Renal cortical epithelial cell (primary cell): ENCODE measurements at regions not wholly inside any gene's neighbourhood (a gene's known extent, or its start where the extent isn't known, plus 50 kb on each side); places are given as distances from the start of the nearest gene placed in this dataset.

Experiments
- DNase-seq: peaks from one replicate; pipeline ENCODE4 v3.0.0-alpha.2; 2011; ENCODE audit warnings: low read depth

DNA sequence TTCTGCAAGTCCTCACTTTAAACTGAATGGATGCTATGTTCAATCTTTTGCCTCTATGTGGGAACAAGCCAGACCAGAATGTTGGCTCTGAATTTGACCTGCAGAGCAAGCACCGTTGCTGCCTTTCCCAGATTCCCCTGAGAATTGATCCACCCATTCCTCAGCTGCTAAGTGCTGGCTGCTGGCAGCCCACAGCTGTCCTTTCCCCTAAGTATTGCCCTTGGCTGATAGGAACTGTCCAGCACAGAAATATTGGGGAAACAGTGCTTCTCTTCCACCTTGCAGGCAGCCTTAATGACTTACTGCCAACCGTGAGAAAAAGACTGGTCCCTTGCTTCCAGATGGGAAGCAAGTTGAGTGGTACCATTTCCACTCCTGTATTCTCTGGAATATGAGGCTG, 475.9 kb downstream of the PDHA2 start:
- DNase-seq = peak; percentile 16

DNA sequence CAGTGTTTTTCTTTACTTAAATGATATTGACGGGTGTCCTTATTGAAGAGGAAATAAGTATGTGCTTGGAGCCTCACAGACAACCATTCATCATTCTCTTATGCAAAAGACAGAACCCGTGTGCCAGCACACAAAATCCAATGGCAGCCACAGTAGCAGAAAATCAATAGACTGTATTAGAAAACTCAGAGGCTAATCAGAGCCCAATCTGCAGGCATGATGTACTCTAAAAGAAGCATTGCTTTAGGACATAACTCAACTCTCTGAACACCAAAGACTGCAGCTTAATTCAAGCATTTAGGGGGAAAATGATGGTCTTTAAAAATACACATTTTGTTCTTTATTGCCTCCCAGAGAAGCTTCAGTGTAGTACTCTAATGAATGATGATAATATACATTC, 476.9 kb downstream of the PDHA2 start:
- DNase-seq = no peak

DNA sequence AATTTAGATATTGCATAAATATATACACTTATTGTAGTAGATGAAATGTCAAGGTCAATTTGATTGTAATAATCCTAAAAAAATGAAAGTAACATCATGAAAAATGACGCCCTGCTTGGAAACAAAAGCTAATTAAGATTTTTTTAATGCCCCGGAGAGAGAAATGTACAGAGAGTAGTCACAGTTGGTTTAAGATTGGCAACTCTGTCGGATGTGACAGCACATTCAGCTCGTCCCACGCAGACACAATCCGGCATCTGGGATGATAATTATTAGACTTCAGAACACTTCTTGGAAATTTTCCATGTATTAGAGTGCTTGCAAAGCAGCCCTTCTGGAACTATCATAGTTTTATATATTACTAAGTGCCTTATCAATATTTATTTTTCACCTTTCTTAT, 478.0 kb downstream of the PDHA2 start:
- no peak for DNase-seq

DNA sequence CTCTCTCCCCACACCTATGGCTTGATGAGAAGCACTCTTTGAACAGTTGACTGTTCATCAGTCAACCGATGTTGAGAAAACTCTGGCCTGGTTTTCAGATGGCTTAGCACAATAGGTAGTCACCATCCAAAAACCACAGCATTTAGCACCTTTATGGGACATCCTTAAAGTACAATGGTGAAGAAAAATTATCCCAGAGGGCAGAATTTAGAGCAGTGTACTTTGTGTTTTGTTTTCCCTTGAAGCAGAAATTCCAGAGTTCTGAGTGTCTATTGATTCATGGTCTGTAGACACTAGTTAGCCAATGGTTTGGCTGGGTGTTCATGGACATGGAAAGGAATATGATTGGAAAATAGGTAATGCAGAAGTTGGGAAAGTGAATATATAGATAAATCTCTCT, 487.0 kb downstream of the PDHA2 start:
- peak; percentile 66 for DNase-seq

DNA sequence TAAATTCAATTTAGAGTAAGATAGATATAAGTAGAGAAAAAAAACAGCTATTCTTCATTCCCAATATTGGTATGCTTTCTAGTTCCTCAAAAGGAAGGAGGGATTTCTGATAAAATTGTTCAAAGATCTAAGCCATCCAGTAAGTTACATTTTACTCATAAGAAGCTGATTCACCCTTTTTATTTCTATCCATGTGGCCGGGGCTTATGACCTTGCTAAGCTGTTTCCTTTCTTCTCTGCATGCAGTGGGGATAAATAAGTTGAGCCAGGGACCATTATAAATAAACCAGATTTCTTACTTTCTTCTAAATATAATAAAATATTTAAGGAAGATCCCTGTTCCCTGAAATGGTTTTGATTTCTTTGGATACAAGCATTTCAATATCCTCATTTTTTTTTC, 502.3 kb downstream of the PDHA2 start:
- DNase-seq = no peak

DNA sequence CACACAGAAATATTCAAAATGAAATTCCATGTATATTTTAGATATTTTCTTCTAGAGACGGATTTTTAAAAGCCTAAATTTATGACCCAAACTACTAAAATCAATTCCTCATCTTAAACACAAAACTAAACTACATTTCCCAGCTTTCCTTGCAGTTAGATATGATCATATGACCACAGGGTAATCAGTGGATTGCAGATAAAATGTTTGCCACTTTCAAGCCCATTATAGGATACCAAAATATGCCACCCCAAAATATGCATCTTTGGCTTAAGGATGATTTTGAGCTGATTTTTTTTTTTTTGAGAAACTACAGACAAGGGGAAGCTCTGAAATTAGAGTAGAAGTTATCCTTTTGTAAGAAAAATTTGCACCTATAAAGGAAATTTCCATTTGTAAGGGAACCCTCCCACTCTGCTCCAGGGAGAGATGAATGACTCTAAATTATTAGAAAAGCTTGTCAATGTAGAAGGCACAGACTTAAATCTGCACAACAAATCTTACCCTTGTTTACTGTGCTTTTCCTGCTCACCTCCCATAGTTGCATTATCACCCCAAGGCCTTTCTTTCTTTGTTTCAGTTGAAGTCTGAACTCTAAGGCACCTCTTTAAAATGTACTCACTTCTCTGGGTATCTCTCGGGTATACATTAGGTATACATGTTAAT, 503.0 kb downstream of the PDHA2 start:
- no peak for DNase-seq

DNA sequence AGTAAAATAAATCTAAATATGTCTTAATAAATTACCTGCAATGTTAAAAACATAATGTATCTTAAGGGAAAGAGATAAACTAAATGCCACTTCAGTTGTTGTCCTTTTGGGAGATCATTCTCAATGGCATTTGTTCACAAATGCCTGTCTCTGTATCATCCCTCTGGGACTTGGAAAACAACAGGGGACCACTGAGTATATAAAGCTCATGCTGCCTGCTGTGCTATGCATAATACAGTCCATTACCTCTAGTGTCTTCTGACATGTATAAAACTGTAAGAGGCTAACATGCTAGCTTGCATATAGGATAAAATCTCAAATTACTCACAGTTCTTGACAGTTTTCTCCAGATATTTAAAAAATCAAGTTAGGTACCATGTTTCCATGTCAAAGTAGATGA, 503.9 kb downstream of the PDHA2 start:
- no peak for DNase-seq

DNA sequence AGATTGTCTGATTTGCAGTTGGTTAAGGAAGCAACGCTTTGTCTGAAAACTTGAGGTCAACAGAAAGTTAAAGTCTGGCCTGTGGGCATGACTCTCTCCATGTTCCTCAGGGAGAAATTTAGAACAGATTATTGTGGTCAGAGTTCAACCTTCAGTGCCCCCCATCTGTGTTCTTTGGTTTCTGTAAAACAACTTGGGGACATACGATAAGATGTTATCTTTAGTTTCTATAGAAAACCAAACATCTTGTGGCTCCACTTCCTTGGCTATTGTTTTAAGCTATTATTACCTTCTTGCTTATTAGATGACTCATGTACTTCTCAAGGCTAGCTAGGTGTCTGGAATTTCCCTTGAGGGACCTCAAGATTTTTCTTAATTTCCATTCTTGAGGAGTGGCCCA, 507.7 kb downstream of the PDHA2 start:
- DNase-seq = peak; percentile 45

DNA sequence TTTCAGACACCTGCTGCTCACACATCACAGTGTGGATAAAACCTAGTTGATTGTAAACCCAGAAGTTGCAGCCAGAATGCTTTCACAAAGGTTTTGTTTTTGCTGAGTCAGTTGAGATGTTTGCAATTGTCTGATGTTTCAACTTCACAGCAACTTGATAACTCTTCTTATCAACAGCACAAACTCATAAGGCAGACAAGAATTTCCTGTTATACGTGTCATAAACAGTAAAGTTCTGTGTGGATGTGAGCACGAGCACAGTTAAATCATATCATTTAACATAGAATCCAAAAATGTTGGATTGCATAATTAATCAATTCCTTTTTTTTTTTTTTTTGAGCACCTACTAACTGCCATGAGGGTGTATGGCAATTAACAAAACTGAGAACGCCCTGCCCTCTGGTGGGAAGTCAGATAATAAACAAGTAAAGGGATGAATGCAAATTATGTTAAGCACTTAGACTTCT, 512.2 kb downstream of the PDHA2 start:
- DNase-seq = peak; percentile 16

DNA sequence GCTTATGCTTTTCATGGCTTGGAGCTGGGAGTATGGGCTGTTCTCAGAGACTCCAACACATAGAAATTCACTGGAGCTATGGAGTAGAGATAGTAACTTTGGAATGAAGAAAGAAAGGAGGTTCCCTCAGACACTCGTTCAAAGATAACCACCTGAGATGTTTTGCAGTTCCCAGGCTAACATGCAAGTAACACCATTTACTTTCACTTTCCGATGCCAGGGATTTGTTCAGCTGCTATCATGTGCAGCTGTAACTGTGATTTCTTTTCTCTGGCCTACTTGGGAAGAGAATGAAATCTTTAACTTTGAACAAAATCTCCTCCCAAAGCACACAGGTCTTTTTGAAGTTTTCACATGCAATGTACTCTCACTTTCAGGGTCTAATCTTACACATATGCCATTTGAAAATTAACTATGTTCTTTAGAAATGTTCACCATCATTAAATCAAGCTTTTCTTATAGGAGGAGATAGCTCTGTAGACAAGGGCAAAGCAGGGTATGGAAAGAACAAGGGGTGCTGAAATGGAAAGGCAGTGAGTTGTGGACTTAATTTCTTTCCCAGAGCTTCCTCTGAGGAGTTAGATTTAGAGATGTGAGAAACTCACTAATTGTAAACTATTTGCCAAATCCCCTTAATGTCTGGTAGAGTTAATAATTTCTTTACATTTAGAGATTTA, 514.3 kb downstream of the PDHA2 start:
- peak; percentile 37 for DNase-seq

DNA sequence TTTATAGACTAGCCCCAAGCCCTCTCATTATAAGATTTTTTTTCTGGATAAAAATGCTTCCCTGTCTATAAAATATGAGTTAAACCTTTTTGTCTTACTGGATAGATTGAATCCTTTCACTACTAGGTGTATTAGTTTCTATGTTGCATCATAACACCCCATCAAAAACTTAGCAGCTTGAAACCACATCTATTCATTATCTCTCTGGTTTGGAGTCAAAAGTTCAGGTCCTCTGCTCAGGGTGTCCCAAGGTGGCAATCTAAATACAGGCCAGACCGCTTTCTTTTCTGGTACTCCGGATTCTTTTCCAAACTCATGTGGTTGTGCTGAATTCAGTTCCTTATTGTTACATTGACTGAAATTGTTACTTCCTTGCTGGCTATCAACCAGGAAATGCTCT, 515.5 kb downstream of the PDHA2 start:
- DNase-seq = no peak

DNA sequence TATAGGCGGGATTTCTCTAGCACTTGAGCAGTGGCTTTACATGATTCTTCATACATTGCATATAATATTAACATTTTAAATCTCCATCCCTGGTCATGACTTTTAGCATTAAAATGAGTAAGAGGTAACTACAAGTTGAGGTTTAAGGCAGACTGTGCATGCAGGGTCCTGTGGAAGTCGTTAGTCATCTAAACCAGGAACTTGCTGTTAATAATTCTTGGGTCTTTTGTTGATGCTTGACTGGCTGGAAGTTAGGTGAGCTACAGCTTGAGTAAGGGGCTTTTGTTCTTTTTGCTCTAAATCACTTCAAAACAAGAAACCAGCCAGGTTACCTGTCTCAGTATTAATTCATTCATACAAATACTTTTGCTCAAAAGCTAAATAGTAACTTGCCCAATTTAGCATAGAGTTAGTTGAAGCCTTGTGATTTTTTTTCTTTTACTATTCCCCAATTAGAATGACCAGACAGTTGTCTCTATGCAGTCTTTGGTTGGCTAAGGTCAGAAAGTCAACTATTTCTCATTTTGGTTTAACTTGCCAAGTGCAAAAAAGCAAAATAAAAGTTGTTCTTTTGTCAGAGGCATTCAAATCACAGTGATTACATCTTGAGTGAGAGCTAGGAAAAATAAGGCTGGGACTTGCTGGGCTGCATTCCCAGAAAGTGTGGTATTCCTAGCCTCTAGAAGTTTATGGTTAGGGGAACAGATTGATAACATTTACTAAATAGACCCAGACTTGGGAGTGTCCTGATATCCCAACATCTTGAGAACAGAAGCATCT, 516.9 kb downstream of the PDHA2 start:
- DNase-seq = peak; percentile 74

DNA sequence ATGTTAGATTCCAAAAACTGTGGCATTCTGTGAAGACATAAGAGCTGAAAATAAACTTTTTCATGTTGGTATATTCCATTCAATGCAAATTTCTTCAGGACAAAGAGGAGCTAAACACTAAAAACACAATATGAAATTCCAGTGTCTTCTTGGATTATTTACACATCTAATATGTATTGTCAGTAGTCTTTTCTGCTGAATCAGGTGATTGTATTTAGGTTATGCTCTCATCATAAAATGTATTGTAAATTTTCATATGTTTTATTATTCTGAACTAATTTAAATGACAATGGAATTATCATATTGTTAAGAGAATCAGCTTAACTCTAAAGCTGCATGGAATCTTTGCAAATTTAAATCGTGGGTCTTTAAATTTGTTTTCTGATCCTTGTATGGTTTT, 526.7 kb downstream of the PDHA2 start:
- no peak for DNase-seq

DNA sequence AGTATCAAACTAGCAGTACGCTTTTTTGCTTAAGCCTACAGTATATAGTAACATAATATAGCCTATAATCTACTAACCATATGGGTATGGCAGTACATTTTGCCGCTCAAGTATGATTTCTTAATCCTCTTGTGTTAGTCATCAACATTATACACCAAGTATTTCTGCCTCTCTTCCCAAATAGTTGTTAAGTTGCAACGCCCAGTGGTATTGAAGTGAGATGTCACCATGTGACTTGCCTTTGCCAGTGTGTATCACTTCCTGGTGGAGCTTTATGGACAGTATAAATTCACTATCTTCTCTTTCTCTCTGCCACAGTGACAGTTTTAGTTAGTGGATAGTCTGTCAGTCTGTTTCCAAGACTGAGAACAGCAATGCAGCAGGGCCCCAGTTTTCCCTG, 535.5 kb downstream of the PDHA2 start:
- no peak for DNase-seq

DNA sequence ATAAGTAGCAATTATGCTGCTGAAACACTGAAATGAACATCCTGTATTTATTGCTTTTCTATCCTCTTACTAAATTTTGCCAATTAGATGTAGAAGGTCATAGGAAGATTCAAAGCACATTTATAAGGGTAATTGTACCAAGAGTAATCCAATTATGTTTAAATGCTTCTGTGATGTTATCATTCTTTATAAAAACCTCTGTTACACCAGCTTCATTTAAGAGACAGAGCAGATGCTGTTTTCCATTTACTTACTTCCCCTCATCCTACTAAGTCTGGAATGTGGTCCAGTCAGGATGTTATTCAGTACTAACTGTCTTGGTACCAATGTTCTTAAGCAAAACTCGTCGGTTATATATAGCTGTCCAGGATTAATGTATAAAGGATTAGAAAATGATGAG, 539.6 kb downstream of the PDHA2 start:
- no peak for DNase-seq

DNA sequence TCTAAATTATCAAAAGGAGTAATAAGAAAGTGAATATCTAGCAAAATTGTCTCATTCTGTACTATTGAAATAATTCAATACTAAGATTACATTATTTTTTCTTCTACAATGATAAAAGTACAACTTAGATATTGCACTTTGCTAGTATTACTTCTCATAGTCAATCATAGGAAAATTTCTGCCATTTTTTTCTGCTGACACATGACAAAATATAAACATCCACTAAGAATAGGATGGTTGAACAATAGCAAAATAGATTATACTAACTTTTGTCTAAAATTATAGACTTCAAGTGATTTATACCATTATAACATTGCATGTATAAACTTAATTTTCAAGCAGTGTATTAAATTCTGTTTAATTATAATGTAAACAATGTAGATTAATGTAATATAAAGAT, 540.2 kb downstream of the PDHA2 start:
- no peak for DNase-seq

DNA sequence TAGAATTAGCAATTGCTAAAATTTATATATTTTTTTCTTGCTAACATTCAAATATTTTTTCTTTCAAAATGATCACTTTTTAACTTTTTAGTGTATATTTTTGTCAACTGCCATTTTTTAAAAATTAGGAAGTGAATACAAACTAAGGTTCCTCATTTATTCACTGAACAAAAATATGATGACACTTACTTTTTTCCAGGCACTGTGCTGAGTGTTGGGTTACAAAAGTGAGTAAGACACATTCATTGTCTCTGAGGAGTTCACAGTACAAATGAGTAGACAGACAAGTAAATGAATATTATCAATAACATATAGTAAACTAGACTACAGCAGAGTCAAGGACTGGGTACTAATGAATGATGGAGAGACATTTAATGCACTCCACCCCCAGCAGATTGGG, 543.5 kb downstream of the PDHA2 start:
- DNase-seq = no peak

DNA sequence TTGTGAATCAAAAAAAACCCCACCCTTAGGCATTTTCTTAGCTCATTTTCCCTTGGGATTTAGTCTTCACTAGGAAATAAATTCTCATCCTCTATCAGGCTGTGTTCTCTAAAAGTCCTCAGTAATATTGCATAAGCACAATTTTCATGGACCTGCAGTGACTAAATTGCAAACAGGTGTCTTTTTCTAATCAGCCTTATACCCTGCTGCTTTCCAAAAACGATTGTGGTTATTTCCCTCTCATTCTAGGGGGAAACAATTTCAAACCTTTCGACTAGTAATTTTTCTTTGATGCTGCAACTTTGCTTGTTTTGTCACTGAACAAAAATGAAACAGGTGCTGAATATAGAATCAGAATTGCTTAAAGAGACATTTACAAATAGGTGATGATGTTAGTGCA, 549.9 kb downstream of the PDHA2 start:
- no peak for DNase-seq

DNA sequence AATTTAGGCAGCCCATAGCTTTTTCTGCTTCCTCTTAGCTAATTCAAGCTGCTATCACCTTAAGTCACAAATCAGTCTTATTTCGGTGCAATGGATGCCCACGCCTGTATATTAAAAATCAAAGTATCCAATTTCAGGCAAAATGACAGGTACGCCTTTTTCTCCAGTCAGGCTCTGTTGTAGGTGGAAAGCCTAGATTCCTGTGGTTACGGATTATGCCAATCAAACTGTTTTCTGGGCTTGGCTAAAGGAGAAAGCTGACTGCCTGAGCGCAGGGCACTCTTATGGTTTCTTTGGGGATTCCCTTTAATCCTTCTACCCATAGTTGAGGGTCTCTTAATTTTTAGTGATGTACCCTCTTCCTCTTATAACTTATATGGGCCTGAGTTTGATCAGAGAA, 550.5 kb downstream of the PDHA2 start:
- DNase-seq = no peak

DNA sequence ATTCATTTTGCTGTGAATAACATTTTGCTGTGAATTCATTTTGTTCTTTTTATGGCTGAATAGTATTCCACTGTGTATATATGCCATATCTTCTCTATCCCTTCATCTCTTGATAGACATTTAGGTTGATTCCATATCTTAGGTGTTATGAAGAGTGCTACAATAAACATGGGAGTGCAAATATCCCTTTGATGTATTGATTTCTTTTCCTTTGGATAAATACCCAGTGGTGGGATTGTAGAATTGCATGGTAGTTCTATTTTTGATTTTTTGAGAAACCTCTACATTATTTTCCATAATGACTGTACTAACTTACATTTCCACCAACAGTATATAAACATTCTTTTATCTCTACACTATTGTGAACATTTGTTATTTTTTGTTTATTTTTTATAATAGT, 555.9 kb downstream of the PDHA2 start:
- DNase-seq = no peak

DNA sequence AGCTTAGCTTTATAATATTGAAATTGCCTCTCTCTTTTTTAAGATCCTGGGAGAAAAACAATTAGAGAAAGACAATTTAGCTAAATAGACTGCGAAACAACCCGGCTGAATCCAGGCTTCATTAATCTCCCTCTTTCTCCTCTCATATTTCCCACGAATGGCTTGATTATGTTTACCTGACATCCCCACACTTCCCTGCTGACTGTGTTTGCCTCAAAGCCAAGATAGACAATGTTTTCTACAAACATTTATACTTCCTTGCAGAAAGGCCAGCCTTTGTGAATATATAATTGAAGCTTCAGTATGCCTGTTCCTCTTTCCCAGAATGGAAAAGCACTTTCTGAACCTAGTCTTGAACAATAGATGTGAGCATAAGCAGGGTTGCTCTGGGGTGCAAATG, 566.8 kb downstream of the PDHA2 start:
- no peak for DNase-seq

DNA sequence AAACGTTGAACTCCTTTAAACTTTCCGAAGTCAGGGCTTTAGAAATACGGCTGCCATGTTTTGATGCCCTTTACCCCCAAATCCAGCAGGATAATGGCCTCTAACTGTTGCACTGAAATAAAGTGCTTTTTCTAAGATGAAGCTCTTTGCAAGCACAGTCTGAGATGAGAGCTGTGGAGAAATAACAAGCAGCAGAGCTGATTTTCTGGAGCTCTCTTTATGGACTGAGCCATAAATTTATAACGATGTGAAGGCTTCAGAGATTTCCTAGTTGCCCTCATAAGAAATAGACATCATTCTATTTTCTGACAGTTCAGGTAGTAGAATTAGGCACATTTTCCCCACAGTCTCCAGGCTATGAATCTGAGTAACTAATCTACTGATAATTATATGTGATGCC, 567.3 kb downstream of the PDHA2 start:
- no peak for DNase-seq
